K562 (cell line): ENCODE measurements at regions not wholly inside any gene's neighbourhood (a gene's known extent, or its start where the extent isn't known, plus 50 kb on each side); places are given as distances from the start of the nearest gene placed in this dataset.

Experiments used
- BRD4 ChIP-seq: fragments of 200-600 bp; sonication (generic); IDR thresholded peaks from 2 replicates; pipeline ENCODE4 v1.6.1; 2017; ENCODE audit warnings: inconsistent platforms
- DNMT1 ChIP-seq: fragments of 450-650 bp; IDR thresholded peaks from 2 replicates; pipeline ENCODE4 v1.6.1; 2016; ENCODE audit warnings: antibody characterized with exemption, mild to moderate bottlenecking
- ESRRA ChIP-seq: fragments of 450-650 bp; IDR thresholded peaks from 2 replicates; pipeline ENCODE4 v1.6.1; 2014; ENCODE audit warnings: low read depth, mild to moderate bottlenecking, moderate library complexity, borderline replicate concordance
- FOXA1 ChIP-seq: fragments of 450-650 bp; IDR thresholded peaks from 2 replicates; pipeline ENCODE4 v1.6.1; 2016; ENCODE audit warnings: mild to moderate bottlenecking, borderline replicate concordance
- MCM7 ChIP-seq, 2 experiments: fragments of 450-650 bp; IDR thresholded peaks; 2 replicates each; pipeline ENCODE4 v1.6.1; 2016 to 2018
- RFX7 ChIP-seq: fragments of 250-450 bp; sonication (Bioruptor Pico); IDR thresholded peaks from 2 replicates; pipeline ENCODE4 v1.5.1; 2021; ENCODE audit warnings: mild to moderate bottlenecking
- SMARCE1 ChIP-seq: fragments of 450-650 bp; IDR thresholded peaks from 2 replicates; pipeline ENCODE4 v1.7.1; 2016; ENCODE audit warnings: mild to moderate bottlenecking
- XRCC3 ChIP-seq: fragments of 450-650 bp; IDR thresholded peaks from 2 replicates; pipeline ENCODE4 v1.6.1; 2017; ENCODE audit warnings: mild to moderate bottlenecking, moderate library complexity
- XRCC4 ChIP-seq: IDR thresholded peaks from one replicate; pipeline ENCODE4 v1.6.1; 2011; ENCODE audit not compliant: insufficient read depth, insufficient read length; ENCODE audit errors: extremely low read depth
- ZNF165 ChIP-seq: fragments of 250-450 bp; sonication (Bioruptor Pico); IDR thresholded peaks from 2 replicates; pipeline ENCODE4 v1.4.0; 2020; ENCODE audit warnings: borderline replicate concordance
- ZNF3 ChIP-seq: fragments of 250-450 bp; sonication (Bioruptor Pico); IDR thresholded peaks from 2 replicates; pipeline ENCODE4 v1.5.0; 2021; ENCODE audit warnings: mild to moderate bottlenecking, moderate library complexity
- ZNF592 ChIP-seq: fragments of 450-650 bp; IDR thresholded peaks from 2 replicates; pipeline ENCODE4 v1.6.1; 2017; ENCODE audit warnings: antibody characterized with exemption, mild to moderate bottlenecking
- TF ChIP-seq, protein P1 (sequence below): sonication (generic); formaldehyde crosslinking; IDR thresholded peaks from 2 replicates; pipeline ENCODE4 v1.8.0; 2022; ENCODE audit warnings: mild to moderate bottlenecking, missing genetic modification reagents
- TF ChIP-seq, protein P2 (sequence below), 2 experiments: fragments of 450-650 bp; IDR thresholded peaks; 2 replicates each; pipeline ENCODE4 v1.6.1; 2018; ENCODE audit warnings: mild to moderate bottlenecking in 2 of 2, low read depth in 1 of 2; ENCODE audit not compliant: partially characterized antibody in 2 of 2

DNA sequence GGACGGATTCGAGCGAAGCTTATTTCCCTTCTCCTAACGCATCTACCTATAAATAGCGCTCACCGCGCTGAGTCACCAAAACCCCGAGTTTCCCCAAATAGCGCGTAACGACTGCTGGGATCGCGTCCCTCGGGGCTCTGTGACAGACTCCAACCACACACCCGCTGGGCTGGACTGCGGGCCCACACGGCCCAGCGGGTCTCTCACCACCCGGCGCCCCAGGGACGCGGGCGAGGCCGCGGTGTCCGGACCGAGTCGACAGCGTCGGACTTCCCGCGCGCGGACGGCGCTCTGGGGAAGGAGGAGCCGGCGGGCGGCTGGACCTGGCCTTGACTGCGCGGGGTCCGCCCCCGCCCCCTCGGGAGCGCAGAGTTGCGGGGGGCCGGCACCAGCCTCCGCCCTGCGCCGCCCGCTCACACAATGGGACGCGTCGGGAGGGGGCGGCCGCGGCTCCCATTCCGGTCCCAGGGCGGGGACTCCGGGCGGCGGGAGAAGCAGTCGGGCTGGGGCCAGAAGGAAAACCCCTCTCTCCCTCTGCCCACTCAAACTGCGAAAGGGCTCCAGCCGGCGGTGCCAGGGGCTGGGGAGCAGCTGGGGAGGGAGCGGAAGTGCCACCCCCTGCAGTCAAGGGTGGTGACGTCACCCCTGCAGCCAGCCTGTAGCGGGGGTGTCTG is 108.8 kb downstream of the KCNRG start (continued):
- TF ChIP-seq, protein P1, sequence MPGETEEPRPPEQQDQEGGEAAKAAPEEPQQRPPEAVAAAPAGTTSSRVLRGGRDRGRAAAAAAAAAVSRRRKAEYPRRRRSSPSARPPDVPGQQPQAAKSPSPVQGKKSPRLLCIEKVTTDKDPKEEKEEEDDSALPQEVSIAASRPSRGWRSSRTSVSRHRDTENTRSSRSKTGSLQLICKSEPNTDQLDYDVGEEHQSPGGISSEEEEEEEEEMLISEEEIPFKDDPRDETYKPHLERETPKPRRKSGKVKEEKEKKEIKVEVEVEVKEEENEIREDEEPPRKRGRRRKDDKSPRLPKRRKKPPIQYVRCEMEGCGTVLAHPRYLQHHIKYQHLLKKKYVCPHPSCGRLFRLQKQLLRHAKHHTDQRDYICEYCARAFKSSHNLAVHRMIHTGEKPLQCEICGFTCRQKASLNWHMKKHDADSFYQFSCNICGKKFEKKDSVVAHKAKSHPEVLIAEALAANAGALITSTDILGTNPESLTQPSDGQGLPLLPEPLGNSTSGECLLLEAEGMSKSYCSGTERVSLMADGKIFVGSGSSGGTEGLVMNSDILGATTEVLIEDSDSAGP = no peak
- no peak for TF ChIP-seq MCM7 (IDR thresholded peaks at IDR 0.05)
- no peak for TF ChIP-seq SMARCE1
- TF ChIP-seq DNMT1 = no peak
- no peak for TF ChIP-seq ZNF3 (CRISPR knock-in tag)
- TF ChIP-seq ZNF592 = 0 out of 2 replicates have a peak, but pooled peaks have one; percentile 51
- no peak for TF ChIP-seq XRCC3
- TF ChIP-seq ESRRA = 0 out of 2 replicates have a peak, but pooled peaks have one; percentile 17
- TF ChIP-seq FOXA1 = no peak
- no peak for TF ChIP-seq XRCC4
- TF ChIP-seq, protein P2, sequence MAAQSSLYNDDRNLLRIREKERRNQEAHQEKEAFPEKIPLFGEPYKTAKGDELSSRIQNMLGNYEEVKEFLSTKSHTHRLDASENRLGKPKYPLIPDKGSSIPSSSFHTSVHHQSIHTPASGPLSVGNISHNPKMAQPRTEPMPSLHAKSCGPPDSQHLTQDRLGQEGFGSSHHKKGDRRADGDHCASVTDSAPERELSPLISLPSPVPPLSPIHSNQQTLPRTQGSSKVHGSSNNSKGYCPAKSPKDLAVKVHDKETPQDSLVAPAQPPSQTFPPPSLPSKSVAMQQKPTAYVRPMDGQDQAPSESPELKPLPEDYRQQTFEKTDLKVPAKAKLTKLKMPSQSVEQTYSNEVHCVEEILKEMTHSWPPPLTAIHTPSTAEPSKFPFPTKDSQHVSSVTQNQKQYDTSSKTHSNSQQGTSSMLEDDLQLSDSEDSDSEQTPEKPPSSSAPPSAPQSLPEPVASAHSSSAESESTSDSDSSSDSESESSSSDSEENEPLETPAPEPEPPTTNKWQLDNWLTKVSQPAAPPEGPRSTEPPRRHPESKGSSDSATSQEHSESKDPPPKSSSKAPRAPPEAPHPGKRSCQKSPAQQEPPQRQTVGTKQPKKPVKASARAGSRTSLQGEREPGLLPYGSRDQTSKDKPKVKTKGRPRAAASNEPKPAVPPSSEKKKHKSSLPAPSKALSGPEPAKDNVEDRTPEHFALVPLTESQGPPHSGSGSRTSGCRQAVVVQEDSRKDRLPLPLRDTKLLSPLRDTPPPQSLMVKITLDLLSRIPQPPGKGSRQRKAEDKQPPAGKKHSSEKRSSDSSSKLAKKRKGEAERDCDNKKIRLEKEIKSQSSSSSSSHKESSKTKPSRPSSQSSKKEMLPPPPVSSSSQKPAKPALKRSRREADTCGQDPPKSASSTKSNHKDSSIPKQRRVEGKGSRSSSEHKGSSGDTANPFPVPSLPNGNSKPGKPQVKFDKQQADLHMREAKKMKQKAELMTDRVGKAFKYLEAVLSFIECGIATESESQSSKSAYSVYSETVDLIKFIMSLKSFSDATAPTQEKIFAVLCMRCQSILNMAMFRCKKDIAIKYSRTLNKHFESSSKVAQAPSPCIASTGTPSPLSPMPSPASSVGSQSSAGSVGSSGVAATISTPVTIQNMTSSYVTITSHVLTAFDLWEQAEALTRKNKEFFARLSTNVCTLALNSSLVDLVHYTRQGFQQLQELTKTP (IDR thresholded peaks at IDR 0.05; ENCODE audit: low read depth in 1 of 2, partially characterized antibody in 2 of 2) = no peak
- no peak for TF ChIP-seq BRD4
- no peak for TF ChIP-seq RFX7 (CRISPR knock-in tag)
- no peak for TF ChIP-seq ZNF165 (CRISPR knock-in tag)
